ENCODE measurements at regions not wholly inside any gene's neighbourhood (a gene's known extent, or its start where the extent isn't known, plus 50 kb on each side); places are given as distances from the start of the nearest gene placed in this dataset.

DNA sequence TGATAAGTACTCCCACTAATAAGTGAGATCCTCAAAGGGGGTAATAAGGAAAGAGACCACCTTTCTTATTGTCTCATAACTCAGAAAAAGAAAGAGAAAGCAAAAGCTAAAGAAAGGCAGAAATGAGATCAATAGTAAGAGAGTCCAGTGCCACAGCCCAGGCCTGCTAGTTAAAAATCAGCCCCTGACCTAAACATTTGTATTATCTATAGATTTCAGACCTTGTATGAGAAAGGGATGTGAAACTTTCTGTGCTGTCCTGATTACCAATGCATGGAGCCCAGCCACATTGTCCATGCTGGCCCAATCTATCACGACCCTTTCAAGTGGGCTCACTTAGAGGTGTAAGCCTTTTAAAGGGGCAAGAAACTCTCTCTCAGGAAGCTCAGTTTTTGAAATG is 684.8 kb upstream of the TSPY4 start:
- TF ChIP-seq POLR2AphosphoS5 (IDR thresholded peaks at IDR 0.05) (no peak), POLR2A (IDR thresholded peaks at IDR 0.05) (no peak), EP300 (IDR thresholded peaks at IDR 0.05) (no peak)
- TF ChIP-seq, protein P1, sequence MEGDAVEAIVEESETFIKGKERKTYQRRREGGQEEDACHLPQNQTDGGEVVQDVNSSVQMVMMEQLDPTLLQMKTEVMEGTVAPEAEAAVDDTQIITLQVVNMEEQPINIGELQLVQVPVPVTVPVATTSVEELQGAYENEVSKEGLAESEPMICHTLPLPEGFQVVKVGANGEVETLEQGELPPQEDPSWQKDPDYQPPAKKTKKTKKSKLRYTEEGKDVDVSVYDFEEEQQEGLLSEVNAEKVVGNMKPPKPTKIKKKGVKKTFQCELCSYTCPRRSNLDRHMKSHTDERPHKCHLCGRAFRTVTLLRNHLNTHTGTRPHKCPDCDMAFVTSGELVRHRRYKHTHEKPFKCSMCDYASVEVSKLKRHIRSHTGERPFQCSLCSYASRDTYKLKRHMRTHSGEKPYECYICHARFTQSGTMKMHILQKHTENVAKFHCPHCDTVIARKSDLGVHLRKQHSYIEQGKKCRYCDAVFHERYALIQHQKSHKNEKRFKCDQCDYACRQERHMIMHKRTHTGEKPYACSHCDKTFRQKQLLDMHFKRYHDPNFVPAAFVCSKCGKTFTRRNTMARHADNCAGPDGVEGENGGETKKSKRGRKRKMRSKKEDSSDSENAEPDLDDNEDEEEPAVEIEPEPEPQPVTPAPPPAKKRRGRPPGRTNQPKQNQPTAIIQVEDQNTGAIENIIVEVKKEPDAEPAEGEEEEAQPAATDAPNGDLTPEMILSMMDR (IDR thresholded peaks at IDR 0.05), result no peak
